ENCODE measurements at regions not wholly inside any gene's neighbourhood (a gene's known extent, or its start where the extent isn't known, plus 50 kb on each side); places are given as distances from the start of the nearest gene placed in this dataset.

- POLR2A ChIA-PET = no interaction called here
- intact Hi-C loops (cut with micrococcal nuclease) = no loop called here
Observed at GRCh38 chr13:111858571-111858970, 208.4 kb upstream of the SOX1 start.

DNA sequence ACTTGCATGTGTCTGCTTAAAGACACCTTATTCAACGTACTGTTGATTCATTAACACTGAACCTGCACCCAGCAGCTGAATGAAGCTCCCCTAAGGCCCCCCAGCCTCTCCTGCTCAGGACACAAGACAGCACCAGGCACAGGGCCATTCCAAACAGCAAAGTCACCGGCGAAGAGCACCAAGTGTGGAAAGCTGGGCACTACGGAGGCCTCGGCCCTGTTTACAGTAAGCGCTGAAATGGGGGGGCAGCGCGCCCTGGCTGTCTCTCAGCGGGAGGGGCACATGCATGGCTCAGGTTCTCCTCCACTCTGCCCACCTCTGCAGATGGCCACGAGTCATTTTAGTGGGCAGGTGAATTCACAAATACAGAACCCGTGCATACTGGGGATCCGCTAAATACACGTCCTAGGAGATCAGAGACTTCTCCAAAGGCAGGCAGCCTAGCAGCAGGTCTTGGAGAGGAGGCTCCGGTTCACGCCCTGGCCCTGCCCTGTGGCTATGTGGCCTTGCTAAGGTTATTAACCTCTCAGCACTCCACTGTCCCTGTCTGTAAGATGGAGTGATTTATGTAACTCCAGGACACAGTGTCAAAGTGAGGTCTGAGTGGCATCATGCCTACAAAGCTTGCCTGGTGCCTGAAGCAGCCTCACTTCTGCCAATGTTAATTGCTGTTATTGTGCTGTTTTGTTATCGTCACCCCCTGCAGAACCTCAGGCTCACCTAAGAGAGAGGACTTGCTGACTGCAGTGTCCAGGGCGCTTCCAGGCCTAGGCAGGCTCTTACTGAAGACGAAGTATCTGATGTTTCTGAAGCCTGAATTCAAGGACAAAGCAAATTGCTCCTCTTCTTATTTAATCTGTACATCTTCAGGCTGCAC lies 207.4 kb upstream of the SOX1 start:
- H3K36me3 Mint-ChIP-seq (ENCODE audit: low read depth) = no peaks in the 10 kb centered on the region
- CTCF ChIA-PET = no interaction called here

More at GRCh38 chr13:111858571-111858970, 208.4 kb upstream of the SOX1 start:
- DNase-seq (no peak), ATAC-seq (no peak)
- no peak for TF ChIP-seq CTCF (IDR thresholded peaks at IDR 0.05)
- no peaks in the 10 kb centered on the region for H3K4me1 Mint-ChIP-seq (ENCODE audit: low read depth)
- H3K36me3 Mint-ChIP-seq (ENCODE audit: low read depth) = no peaks in the 10 kb centered on the region
- H3K4me3 Mint-ChIP-seq = no peak overlapping the region
- no peaks in the 10 kb centered on the region for H3K27me3 Mint-ChIP-seq
- no peaks in the 10 kb centered on the region for H3K9me3 Mint-ChIP-seq
- CTCF ChIA-PET = no interaction called here
- H3K27ac Mint-ChIP-seq = no peak overlapping the region

GRCh38 chr13:111860231-111860552 lies 206.8 kb upstream of the SOX1 start:
- no peaks in the 10 kb centered on the region for H3K27me3 Mint-ChIP-seq
- ChIA-PET CTCF (no interaction called here), POLR2A (no interaction called here)
- DNase-seq = no peak
- intact Hi-C loops (cut with micrococcal nuclease) = no loop called here
- no peaks in the 10 kb centered on the region for H3K4me1 Mint-ChIP-seq (ENCODE audit: low read depth)
- H3K9me3 Mint-ChIP-seq = no peaks in the 10 kb centered on the region
- no peak overlapping the region for H3K4me3 Mint-ChIP-seq
- no peak overlapping the region for H3K27ac Mint-ChIP-seq
- no peaks in the 10 kb centered on the region for H3K36me3 Mint-ChIP-seq (ENCODE audit: low read depth)
- no peak for ATAC-seq
- no peak for TF ChIP-seq CTCF (IDR thresholded peaks at IDR 0.05)

More for the DNA sequence above, 207.4 kb upstream of the SOX1 start:
- TF ChIP-seq CTCF (IDR thresholded peaks at IDR 0.05) = no peak
- Mint-ChIP-seq H3K4me3 (no peak overlapping the region), H3K27ac (no peak overlapping the region), H3K9me3 (no peaks in the 10 kb centered on the region), H3K27me3 (no peaks in the 10 kb centered on the region), H3K4me1 (ENCODE audit: low read depth) (no peaks in the 10 kb centered on the region)
- no peak for ATAC-seq
- POLR2A ChIA-PET = no interaction called here
- DNase-seq = no peak
- intact Hi-C loops (cut with micrococcal nuclease) = no loop called here

GRCh38 chr13:111861319-111861718 lies 205.6 kb upstream of the SOX1 start:
- intact Hi-C loops (cut with micrococcal nuclease) = no loop called here
- H3K4me1 Mint-ChIP-seq (ENCODE audit: low read depth) = no peaks in the 10 kb centered on the region
- no peak for ATAC-seq
- CTCF ChIA-PET = no interaction called here
- DNase-seq = no peak
- no peaks in the 10 kb centered on the region for H3K9me3 Mint-ChIP-seq
- TF ChIP-seq CTCF (IDR thresholded peaks at IDR 0.05) = no peak
- H3K27ac Mint-ChIP-seq = no peak overlapping the region
- no peak overlapping the region for H3K4me3 Mint-ChIP-seq
- H3K36me3 Mint-ChIP-seq (ENCODE audit: low read depth) = no peaks in the 10 kb centered on the region
- no peaks in the 10 kb centered on the region for H3K27me3 Mint-ChIP-seq
- POLR2A ChIA-PET = no interaction called here

DNA sequence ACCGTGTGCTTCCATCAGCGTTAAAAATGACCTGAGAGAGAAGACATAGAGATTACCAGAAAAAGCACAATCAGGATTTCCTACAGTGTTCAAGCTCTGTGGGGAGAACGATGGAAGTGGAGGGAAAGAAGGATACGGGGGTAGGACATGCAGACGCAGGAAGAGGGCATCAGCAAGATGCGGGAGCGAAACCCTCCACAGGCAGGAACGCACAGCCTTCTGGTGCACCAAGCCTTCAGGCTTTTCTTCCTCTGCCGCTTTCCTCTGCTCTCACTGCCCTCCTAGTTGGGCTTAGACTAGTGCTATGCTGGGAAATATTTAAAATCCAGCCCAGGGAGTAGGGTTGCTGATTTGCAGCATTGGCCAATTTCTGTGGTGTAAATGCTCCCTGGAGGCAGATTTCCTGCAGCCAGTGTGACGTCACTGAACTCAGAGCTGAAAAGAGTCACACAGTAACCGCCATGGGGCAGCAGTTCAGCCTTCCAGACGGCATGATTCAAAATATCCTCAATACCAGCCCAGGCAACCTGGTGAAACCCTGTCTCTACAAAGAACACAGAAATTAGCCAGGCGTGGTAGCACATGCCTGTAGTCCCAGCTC lies 205.1 kb upstream of the SOX1 start:
- no peaks in the 10 kb centered on the region for H3K27me3 Mint-ChIP-seq
- no peak for ATAC-seq

More for the DNA sequence above, 205.1 kb upstream of the SOX1 start:
- Mint-ChIP-seq H3K4me1 (ENCODE audit: low read depth) (no peaks in the 10 kb centered on the region), H3K36me3 (ENCODE audit: low read depth) (no peaks in the 10 kb centered on the region), H3K27ac (no peak overlapping the region), H3K9me3 (no peaks in the 10 kb centered on the region), H3K4me3 (no peak overlapping the region)
- intact Hi-C loops (cut with micrococcal nuclease) = no loop called here
- ChIA-PET POLR2A (no interaction called here), CTCF (no interaction called here)
- no peak for DNase-seq
- no peak for TF ChIP-seq CTCF (IDR thresholded peaks at IDR 0.05)
